Ishikawa (cell line): ENCODE measurements at regions not wholly inside any gene's neighbourhood (a gene's known extent, or its start where the extent isn't known, plus 50 kb on each side); places are given as distances from the start of the nearest gene placed in this dataset.

Source experiments
- EGR1 ChIP-seq: IDR thresholded peaks from 2 replicates; pipeline ENCODE4 v1.6.1; 2012
- EP300 ChIP-seq: IDR thresholded peaks from 2 replicates; pipeline ENCODE4 v1.6.1; 2012; ENCODE audit warnings: borderline replicate concordance
- NFIC ChIP-seq: IDR thresholded peaks from 2 replicates; pipeline ENCODE4 v1.6.1; 2012
- RAD21 ChIP-seq: IDR thresholded peaks from 2 replicates; pipeline ENCODE4 v1.6.1; 2012; ENCODE audit warnings: low read depth
- TCF12 ChIP-seq: IDR thresholded peaks from 2 replicates; pipeline ENCODE4 v1.6.1; 2012; ENCODE audit warnings: low read depth
- TEAD4 ChIP-seq: IDR thresholded peaks from 2 replicates; pipeline ENCODE4 v1.6.1; 2012
- YY1 ChIP-seq: IDR thresholded peaks from 2 replicates; pipeline ENCODE4 v1.6.1; 2012; ENCODE audit warnings: low read depth
- TF ChIP-seq, protein P1 (sequence below): IDR thresholded peaks from 2 replicates; pipeline ENCODE4 v1.6.1; 2012

DNA sequence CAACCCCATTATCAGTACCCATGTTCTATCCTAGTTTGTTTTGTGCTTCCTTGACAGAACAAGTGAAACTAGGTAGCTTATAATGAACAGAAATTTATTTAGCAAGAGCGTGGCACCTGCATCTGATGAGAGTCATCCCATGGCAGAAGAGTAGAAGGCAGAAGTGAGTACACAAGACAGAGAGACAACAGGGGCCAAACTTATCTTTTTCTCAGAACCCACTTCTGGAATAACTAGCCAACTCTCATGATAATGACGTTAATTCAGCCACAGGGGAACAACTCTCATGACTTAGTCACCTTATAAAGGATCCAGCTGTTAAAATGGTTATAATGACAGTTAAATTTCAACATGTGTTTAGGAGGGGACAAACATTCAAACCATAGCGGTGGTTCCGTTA lies 644.9 kb downstream of the TECRL start:
- TF ChIP-seq, protein P1, sequence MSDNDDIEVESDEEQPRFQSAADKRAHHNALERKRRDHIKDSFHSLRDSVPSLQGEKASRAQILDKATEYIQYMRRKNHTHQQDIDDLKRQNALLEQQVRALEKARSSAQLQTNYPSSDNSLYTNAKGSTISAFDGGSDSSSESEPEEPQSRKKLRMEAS = no peak
- TF ChIP-seq TCF12 (no peak), EP300 (no peak), TEAD4 (no peak), EGR1 (no peak), YY1 (no peak), NFIC (no peak), RAD21 (no peak)
